HG02943 (cell line): ENCODE measurements at regions not wholly inside any gene's neighbourhood (a gene's known extent, or its start where the extent isn't known, plus 50 kb on each side); places are given as distances from the start of the nearest gene placed in this dataset.

Experiments used
- ATAC-seq: cut with Tn5 transposase; IDR thresholded peaks from one replicate; pipeline ENCODE4 v1.9.1; 2021; ENCODE audit warnings: mild to moderate bottlenecking, low read depth, moderate library complexity; ENCODE audit not compliant: unreplicated experiment

DNA sequence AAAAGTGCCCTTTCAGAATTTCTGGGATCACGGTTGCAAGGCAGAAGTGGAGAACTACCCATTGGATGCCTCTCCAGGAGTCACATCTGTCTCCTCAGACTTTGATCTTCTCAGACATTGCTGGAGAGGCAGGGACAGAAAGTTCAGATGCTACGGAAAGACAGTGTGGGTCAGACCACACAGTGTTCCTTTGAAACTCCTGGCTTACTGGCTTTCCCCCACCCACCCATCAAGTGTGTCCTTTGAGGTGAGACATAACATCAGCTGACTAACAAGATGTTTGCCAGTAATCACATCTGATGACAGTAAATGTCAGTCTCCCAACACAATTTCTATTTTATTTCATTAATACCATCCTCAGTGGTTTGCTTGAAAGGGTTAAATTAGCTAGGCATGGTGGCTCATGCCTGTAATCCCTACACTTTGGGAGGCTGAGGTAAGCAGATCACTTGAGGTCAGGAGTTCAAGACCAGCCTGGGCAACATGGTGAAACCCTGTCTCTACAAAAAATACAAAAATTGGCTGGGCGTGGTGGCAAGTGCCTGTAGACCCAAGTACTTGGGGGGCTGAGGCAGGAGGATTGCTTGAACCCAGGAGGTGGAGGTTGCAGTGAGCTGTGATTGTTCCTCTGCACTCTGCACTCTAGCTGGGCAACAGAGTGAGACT lies 67.2 kb upstream of the SNX9 start:
- ATAC-seq: no peak

DNA sequence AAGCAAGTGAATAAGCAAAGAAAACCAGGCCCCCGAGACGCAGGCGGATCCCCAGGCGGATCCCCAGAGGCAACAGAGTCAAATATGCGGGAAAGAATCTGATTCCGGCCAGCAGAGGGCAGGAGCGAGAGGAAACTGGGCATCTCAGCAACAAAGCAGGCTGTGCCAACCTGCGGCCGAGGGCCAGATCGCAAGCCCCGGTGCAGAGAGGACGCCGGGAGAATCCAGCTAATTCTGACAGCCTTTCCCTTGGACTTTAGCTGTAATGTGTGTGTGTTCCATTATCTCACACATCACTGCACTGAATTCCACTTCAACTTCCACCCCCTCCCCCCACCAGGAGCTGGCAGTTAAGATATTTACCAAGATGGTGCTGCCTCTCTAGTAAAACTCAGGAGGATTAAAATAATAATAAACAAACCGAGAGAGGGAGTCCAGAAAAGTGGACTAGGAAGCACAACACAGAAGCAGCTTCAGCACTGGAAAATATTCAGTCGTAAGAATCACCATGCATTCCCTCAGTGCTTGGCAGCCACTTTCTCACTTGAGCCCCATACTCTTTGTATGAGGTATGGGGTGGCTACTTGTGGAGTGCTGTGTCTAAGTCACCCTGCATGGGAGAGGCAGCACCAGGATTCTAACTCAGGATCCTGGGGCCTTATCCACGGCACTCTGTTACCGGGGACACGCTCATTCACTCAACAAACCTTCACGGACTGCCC lies 66.2 kb upstream of the SNX9 start:
- no peak for ATAC-seq

- ATAC-seq: no peak
Measured at GRCh38 chr6:157757430-157758403, 65.3 kb upstream of the SNX9 start.

DNA sequence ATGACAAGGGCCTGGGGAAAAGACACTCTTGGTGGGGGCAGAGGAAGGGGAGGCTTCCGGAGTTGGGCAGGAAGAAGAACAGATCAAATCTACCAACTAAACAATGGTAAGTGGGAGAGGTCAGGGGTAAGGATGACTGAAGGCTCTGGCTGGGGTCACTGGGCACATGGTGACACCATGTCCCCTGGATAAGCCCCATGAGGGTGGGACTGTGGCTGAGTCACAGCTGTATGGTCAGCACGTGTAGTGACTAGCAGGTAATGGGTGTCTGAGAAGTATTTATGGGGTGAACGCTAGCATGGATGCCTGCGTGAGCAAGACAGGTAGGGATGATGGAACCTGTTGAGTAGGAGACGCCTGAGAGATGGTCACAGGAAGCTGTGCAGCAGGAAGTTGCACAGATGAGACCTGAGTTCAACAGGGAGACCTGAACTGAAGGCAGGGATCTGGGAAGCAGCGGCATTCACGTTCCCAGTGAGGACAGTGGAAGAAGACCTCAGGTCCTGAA lies 64.5 kb upstream of the SNX9 start:
- no peak for ATAC-seq

DNA sequence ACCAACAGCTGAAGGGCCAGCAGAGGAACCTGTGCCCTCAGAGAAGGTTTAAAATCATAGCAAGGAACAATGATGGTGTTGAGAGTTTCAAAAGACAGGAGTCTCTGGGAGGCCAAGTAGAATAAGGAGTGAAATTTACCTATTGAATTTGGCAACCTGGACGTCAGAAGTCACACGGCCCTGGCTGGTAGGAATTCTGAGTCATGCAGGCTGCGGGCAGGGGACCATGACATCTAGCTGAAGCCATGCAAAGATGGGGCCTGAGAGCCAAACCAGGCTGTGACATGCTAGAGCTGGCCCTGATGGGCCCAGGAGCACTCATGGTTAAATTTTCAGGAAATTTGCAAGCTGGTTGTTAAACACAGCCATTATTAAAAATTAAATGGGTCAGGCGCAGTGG lies 64.0 kb upstream of the SNX9 start:
- ATAC-seq: no peak

- no peak for ATAC-seq
Measured at GRCh38 chr6:157760137-157760536, 62.9 kb upstream of the SNX9 start.

- ATAC-seq: no peak
Measured at GRCh38 chr6:157760589-157761330, 62.3 kb upstream of the SNX9 start.

DNA sequence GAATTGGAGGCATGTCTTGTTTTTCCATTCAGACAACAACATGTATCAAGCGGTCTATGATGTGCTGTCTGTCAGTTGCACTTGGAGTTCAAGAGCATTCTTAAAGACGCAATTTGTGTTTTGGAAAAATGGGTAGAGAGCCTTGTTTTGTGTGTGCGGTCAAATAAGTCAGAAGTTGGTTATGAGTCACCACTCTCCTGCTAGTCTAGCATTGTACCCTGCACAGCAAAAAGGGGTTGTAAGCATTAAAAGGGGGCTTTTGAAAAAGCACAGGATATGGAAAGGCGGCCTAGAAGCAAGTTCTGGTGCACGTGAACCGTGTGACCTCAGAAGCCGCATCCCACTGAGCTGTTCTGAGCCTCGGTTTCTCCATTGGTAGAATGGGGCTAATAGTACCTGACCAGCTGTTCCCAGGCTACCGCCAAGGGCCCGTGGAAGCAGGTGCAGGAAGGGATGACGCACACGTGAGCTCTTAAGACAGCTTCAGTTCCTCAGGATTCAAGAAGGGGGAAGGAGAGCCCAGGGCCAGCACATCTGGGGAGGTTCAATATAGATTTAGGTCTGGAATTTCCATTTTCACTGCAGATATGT lies 61.6 kb upstream of the SNX9 start:
- ATAC-seq: peak; percentile 31

DNA sequence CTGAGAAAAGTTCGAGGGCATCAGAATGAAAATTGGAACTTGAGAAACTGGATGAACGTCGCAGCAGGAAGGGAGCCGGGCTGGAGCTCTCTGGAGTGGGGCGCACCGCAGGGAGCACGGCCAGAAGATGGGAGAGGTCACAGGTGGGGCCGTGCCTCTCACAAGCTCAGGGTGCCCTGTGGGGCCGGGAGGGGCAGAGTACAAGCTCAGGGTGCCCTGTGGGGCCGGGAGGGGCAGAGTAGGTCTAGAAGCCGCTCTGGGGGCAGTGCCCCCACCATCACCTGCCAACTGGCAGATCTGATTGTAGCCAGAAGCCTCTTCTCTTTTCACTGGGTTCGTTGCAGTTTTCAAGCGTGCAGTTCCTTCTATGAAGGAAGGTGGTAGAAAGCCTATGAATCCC lies 61.1 kb upstream of the SNX9 start:
- ATAC-seq: no peak

- no peak for ATAC-seq
Measured at GRCh38 chr6:157762636-157763035, 60.4 kb upstream of the SNX9 start.

DNA sequence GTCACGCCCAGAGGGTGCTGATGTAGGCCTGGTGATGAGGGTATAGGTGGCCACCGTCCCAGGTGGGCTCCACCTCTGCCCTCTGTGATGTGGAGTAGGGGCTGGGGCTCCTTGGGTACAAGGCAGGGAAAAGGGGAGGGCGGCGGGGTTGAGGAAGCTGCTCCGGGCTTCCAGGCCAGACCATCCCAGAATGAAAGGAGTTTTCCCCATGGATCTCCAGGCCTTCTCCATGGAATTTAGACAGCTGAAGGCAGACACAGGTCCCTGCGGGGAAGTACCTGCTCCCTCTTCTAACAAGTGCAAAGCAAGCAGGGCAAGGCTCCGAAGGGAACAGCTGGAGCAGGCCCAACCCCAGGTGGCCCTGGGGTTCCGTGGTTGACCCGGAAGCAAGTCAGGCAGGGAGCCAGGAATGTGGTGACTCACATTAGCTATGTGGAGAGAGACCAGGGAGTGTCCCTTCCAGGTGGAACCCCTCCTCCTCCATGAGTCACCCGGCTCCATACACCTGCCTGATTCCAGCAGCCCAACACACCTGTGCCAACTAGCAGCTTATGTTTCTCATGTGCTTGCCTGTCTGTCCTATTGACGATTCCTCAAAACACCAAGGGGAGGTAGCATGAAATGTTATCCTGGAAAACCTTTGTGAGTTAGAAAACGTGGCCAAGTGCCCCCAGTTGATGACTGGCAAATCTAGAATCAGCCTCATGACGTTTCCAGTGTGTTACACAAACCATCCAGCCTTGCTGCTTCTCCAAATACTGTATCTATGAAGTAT lies 59.7 kb upstream of the SNX9 start:
- ATAC-seq: no peak

GRCh38 chr6:157763904-157764177 lies 59.2 kb upstream of the SNX9 start:
- ATAC-seq: peak; percentile 11

GRCh38 chr6:157764178-157765068 lies 58.6 kb upstream of the SNX9 start:
- peak; percentile 58 for ATAC-seq

- no peak for ATAC-seq
Measured at GRCh38 chr6:157766901-157767774, 55.9 kb upstream of the SNX9 start.

DNA sequence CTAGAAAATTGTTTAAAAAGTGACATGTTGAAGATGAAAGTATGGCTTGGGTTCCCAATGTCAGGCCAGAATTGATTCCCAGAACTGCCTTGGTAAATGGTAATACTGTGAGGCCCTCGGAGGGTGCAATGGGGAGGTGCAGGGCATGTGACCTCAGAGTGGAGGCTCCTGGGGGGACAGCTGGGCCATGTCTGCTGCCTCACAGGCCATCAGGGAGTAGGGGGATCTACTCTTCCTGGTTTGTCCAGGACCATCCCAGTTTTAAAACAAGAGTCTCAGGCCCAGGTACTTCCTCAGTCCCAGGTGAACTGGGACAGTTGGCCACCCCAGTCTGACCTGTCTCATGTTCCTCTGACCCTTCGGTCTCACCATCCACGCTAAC lies 55.3 kb upstream of the SNX9 start:
- ATAC-seq: no peak

- ATAC-seq: peak; percentile 32
Measured at GRCh38 chr6:157768304-157768703, 54.7 kb upstream of the SNX9 start.

DNA sequence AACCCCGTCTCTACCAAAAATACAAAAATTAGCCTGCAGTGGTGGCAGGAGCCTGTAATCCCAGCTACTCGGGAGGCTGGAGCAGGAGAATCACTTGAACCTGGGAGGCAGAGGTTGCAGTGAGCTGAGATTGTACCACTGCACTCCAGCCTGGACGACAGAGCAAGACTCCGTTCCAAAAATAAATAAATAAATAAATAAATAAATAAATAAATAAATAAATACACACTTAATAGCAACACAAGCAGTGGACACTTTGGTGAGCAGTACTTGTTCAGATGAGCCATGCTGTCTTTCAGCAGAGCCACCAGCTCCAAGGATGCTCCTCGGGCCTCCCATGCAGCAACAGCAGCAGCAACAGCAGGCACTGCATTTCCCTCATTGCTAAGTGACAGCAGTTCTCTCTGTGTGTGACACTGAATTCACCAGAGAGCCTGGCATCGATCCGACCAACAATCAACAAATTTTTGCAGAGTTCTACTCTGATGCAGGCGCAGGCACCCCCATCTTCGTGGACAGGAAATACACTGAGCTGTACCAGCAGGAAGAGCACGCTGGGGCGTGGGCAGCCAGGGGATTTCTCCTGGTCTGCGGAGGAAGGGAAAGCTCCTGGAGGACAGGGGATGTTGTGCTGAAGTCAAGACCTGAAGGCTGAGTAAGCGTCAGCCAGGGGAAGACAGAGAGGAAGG lies 54.0 kb upstream of the SNX9 start:
- no peak for ATAC-seq
